ENCODE measurements at regions not wholly inside any gene's neighbourhood (a gene's known extent, or its start where the extent isn't known, plus 50 kb on each side); places are given as distances from the start of the nearest gene placed in this dataset.

GRCh38 chr2:176760439-176760838, 452.2 kb upstream of the HNRNPA3 start:
- no peak for DNase-seq
- Histone ChIP-seq H3K27ac (no peak overlapping the region), H3K36me3 (ENCODE audit: low read depth, missing control alignments) (no peaks in the 10 kb centered on the region), H3K4me3 (no peak overlapping the region), H3K9me3 (no peaks in the 10 kb centered on the region), H3K27me3 (no peaks in the 10 kb centered on the region), H3K4me1 (no peaks in the 10 kb centered on the region)
- 92 to 99% methylated on average over 4 of the region's 4 CpGs for WGBS, 2 donors
- intact Hi-C loops (cut with DNase I; ENCODE audit: low total_unique reads): no loop called here
- TF ChIP-seq POLR2A (IDR thresholded peaks at IDR 0.05): no peak
- TF ChIP-seq CTCF (IDR thresholded peaks at IDR 0.05): no peak

GRCh38 chr2:176763130-176763529, 449.5 kb upstream of the HNRNPA3 start:
- H3K27ac ChIP-seq: no peak overlapping the region
- no peak for TF ChIP-seq CTCF (IDR thresholded peaks at IDR 0.05)
- no peak for TF ChIP-seq POLR2A (IDR thresholded peaks at IDR 0.05)
- whole genome bisulfite sequencing, 2 donors: 61 to 72% methylated on average over 2 of the region's 2 CpGs

GRCh38 chr2:176763851-176764404, 448.7 kb upstream of the HNRNPA3 start:
- H3K27ac ChIP-seq: no peak overlapping the region
- WGBS, 2 donors: 73 to 75% methylated on average over 7 of the region's 7 CpGs
- no peak for DNase-seq
- intact Hi-C loops (cut with DNase I; ENCODE audit: low total_unique reads): no loop called here
- no peaks in the 10 kb centered on the region for H3K36me3 ChIP-seq (ENCODE audit: low read depth, missing control alignments)
- H3K9me3 ChIP-seq: no peaks in the 10 kb centered on the region
- no peaks in the 10 kb centered on the region for H3K4me1 ChIP-seq
- H3K27me3 ChIP-seq: no peaks in the 10 kb centered on the region
- TF ChIP-seq POLR2A (IDR thresholded peaks at IDR 0.05) (no peak), CTCF (IDR thresholded peaks at IDR 0.05) (no peak)
- no peak overlapping the region for H3K4me3 ChIP-seq

More at GRCh38 chr2:176763130-176763529, 449.5 kb upstream of the HNRNPA3 start:
- intact Hi-C loops (cut with DNase I; ENCODE audit: low total_unique reads): no loop called here
- Histone ChIP-seq H3K36me3 (ENCODE audit: low read depth, missing control alignments) (no peaks in the 10 kb centered on the region), H3K4me1 (no peaks in the 10 kb centered on the region), H3K9me3 (no peaks in the 10 kb centered on the region), H3K4me3 (no peak overlapping the region), H3K27me3 (no peaks in the 10 kb centered on the region)
- DNase-seq: no peak

GRCh38 chr2:176764921-176765320, 447.7 kb upstream of the HNRNPA3 start:
- no peak overlapping the region for H3K4me3 ChIP-seq
- H3K36me3 ChIP-seq (ENCODE audit: low read depth, missing control alignments): no peaks in the 10 kb centered on the region
- WGBS, 2 donors: 93 to 94% methylated on average over 6 of the region's 6 CpGs
- H3K27ac ChIP-seq: no peak overlapping the region
- intact Hi-C loops (cut with DNase I; ENCODE audit: low total_unique reads): no loop called here
- H3K27me3 ChIP-seq: no peaks in the 10 kb centered on the region
- DNase-seq: no peak
- no peaks in the 10 kb centered on the region for H3K9me3 ChIP-seq
- H3K4me1 ChIP-seq: no peaks in the 10 kb centered on the region
- TF ChIP-seq POLR2A (IDR thresholded peaks at IDR 0.05) (no peak), CTCF (IDR thresholded peaks at IDR 0.05) (no peak)

- WGBS, 2 donors: 94 to 98% methylated on average over 9 of the region's 9 CpGs
- intact Hi-C loops (cut with DNase I; ENCODE audit: low total_unique reads): no loop called here
- Histone ChIP-seq H3K4me3 (no peak overlapping the region), H3K9me3 (no peaks in the 10 kb centered on the region), H3K27ac (no peak overlapping the region), H3K27me3 (no peaks in the 10 kb centered on the region), H3K4me1 (no peaks in the 10 kb centered on the region), H3K36me3 (ENCODE audit: low read depth, missing control alignments) (no peaks in the 10 kb centered on the region)
- no peak for DNase-seq
- TF ChIP-seq CTCF (IDR thresholded peaks at IDR 0.05): no peak
- TF ChIP-seq POLR2A (IDR thresholded peaks at IDR 0.05): no peak
These were observed 446.6 kb upstream of the HNRNPA3 start for GRCh38 chr2:176766005-176766404.
